CD4-positive, alpha-beta T cell treated with Interleukin-15 for 1 hour (primary cell): ENCODE measurements at regions not wholly inside any gene's neighbourhood (a gene's known extent, or its start where the extent isn't known, plus 50 kb on each side); places are given as distances from the start of the nearest gene placed in this dataset.

Experiments used
- DNase-seq: peaks from one replicate; pipeline ENCODE4 v3.0.0-alpha.2; 2020

- no peak for DNase-seq
These were observed 533.6 kb downstream of the PTPRC start for GRCh38 chr1:199172171-199173124.

- no peak for DNase-seq
These were observed 534.5 kb downstream of the PTPRC start for GRCh38 chr1:199173356-199173755.

- no peak for DNase-seq
These were observed 535.5 kb downstream of the PTPRC start for GRCh38 chr1:199174336-199174735.

- no peak for DNase-seq
These were observed 537.9 kb downstream of the PTPRC start for GRCh38 chr1:199176713-199177112.

- no peak for DNase-seq
These were observed 538.4 kb downstream of the PTPRC start for GRCh38 chr1:199177241-199177640.

- DNase-seq, result no peak
These were observed 539.8 kb downstream of the PTPRC start for GRCh38 chr1:199178646-199179045.

GRCh38 chr1:199182186-199182843 is 543.5 kb downstream of the PTPRC start:
- no peak for DNase-seq

- no peak for DNase-seq
These were observed 545.3 kb downstream of the PTPRC start for GRCh38 chr1:199184180-199184579.

GRCh38 chr1:199194862-199195261 is 556.0 kb downstream of the PTPRC start:
- no peak for DNase-seq

GRCh38 chr1:199197695-199198094 is 558.9 kb downstream of the PTPRC start:
- DNase-seq, result no peak

GRCh38 chr1:199202331-199202730 is 563.5 kb downstream of the PTPRC start:
- no peak for DNase-seq

GRCh38 chr1:199204231-199204630 is 565.4 kb downstream of the PTPRC start:
- no peak for DNase-seq

GRCh38 chr1:199205740-199206441 is 567.1 kb downstream of the PTPRC start:
- no peak for DNase-seq

GRCh38 chr1:199208847-199209246 is 570.0 kb downstream of the PTPRC start:
- DNase-seq, result no peak

- DNase-seq, result no peak
These were observed 579.2 kb downstream of the PTPRC start for GRCh38 chr1:199218065-199218464.

- DNase-seq, result no peak
These were observed 579.7 kb downstream of the PTPRC start for GRCh38 chr1:199218533-199218932.

GRCh38 chr1:199220031-199220430 is 581.2 kb downstream of the PTPRC start:
- no peak for DNase-seq

GRCh38 chr1:199221371-199222150 is 582.7 kb downstream of the PTPRC start:
- DNase-seq, result no peak

GRCh38 chr1:199223936-199224335 is 585.1 kb downstream of the PTPRC start:
- no peak for DNase-seq

- DNase-seq, result no peak
These were observed 587.3 kb downstream of the PTPRC start for GRCh38 chr1:199226163-199226562.

GRCh38 chr1:199242147-199242546 is 603.3 kb downstream of the PTPRC start:
- no peak for DNase-seq

GRCh38 chr1:199242601-199243000 is 603.8 kb downstream of the PTPRC start:
- DNase-seq, result no peak
